ENCODE measurements at regions not wholly inside any gene's neighbourhood (a gene's known extent, or its start where the extent isn't known, plus 50 kb on each side); places are given as distances from the start of the nearest gene placed in this dataset.

GRCh38 chr4:41877020-41877796 is 58.0 kb upstream of the TMEM33 start:
- Histone ChIP-seq H3K36me3 (ENCODE audit: control insufficient read depth, insufficient read depth, low read length) (no peaks in the 10 kb centered on the region), H3K27me3 (ENCODE audit: control insufficient read depth, insufficient read depth, low read length) (peaks cover 69% of the 10 kb centered on the region), H3K4me3 (ENCODE audit: low read depth, low read length) (no peak overlapping the region)
- TF ChIP-seq CTCF (IDR thresholded peaks at IDR 0.05; ENCODE audit: insufficient read depth, low read depth, low read length): no peak
- no peak for DNase-seq (ENCODE audit: low read depth)
- POLR2A ChIA-PET: no interaction called here
- CTCF ChIA-PET: interaction anchor here (1.0 to 1.5 kb wide), 3 partner anchors 10 to 149 kb away, joined by 3 to 5 read pairs (median 3); no protein-coding TSS in a partner anchor

- POLR2A ChIA-PET: no interaction called here
- TF ChIP-seq CTCF (IDR thresholded peaks at IDR 0.05; ENCODE audit: insufficient read depth, low read depth, low read length): no peak
- H3K27me3 ChIP-seq (ENCODE audit: control insufficient read depth, insufficient read depth, low read length): peaks cover 54% of the 10 kb centered on the region
These were observed 60.4 kb upstream of the TMEM33 start for GRCh38 chr4:41874873-41875272.

DNA sequence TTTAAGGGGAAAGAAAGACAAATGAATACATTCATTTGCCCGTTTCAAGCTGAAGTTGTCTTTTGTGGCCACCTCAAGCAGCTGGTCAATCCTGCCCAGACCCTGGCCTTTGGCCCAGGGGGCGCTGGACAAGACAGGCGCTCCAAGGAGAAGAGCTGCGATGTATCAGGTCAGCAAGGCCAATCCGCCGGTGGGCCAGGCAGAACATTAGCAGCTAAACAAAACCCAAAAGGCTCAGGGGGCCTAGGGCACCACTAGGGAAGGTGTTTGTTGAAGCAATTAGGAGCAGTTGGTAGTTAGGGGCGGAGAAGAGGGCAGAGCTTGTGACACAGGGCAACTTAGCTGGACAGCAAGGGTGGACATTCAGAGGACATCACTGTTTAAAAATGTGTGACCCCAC is 60.8 kb upstream of the TMEM33 start:
- POLR2A ChIA-PET: no interaction called here
- Histone ChIP-seq H3K4me3 (ENCODE audit: low read depth, low read length) (no peak overlapping the region), H3K36me3 (ENCODE audit: control insufficient read depth, insufficient read depth, low read length) (no peaks in the 10 kb centered on the region), H3K27me3 (ENCODE audit: control insufficient read depth, insufficient read depth, low read length) (peaks cover 51% of the 10 kb centered on the region)
- CTCF ChIA-PET: interaction anchor here (1.6 to 1.9 kb wide), 2 partner anchors 12 to 14 kb away, joined by 4 to 6 read pairs; no protein-coding TSS in a partner anchor
- no peak for TF ChIP-seq CTCF (IDR thresholded peaks at IDR 0.05; ENCODE audit: insufficient read depth, low read depth, low read length)
- DNase-seq (ENCODE audit: low read depth): no peak

More at GRCh38 chr4:41874873-41875272, 60.4 kb upstream of the TMEM33 start:
- DNase-seq (ENCODE audit: low read depth): no peak
- CTCF ChIA-PET: interaction anchor here (1.6 to 1.9 kb wide), 2 partner anchors 12 to 14 kb away, joined by 4 to 6 read pairs; no protein-coding TSS in a partner anchor
- Histone ChIP-seq H3K36me3 (ENCODE audit: control insufficient read depth, insufficient read depth, low read length) (no peaks in the 10 kb centered on the region), H3K4me3 (ENCODE audit: low read depth, low read length) (no peak overlapping the region)

DNA sequence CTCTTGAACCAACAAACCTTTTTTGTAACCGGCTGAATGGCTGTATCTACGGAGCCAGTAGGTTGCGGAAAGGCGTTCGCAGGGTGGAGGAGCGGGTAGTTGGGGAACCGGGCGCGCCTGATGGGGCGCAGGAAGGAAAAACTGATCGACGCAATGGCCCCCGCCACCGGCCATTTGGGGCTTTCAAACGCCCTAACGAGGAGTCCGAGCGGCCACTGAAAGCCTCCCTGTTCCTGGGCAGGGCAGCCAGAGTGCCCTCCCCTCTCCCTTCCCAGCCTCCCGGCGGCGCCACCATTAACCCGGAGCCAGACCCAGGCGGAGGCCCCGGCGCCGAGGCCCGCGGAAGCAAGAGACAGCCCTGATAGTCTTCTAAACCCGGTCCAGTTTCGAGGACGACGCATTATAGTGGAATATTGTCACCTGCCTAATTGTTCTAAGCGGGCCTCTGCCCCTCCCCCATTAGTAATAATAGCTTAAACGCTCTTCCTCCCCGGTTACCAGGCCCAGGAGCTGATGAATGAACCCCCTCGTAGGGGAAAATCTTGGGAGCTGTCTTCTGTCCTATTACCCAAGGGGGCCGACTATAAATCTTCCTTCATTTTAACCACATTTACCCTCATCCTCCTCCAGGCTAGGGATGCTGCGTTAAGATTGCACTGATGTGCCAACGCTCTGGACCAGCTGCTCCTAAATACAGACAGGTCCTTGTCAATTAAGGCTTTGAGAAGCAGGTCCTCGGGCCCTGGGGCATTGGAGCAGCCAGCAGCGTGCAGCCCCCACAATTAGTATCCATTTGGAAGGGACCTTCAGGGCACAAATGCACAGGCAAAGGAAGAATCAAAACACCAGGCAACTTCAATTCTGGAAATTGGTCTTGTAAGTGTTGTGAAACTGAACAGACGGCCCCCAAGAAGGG is 61.6 kb upstream of the TMEM33 start:
- POLR2A ChIA-PET: no interaction called here
- CTCF ChIA-PET: interaction anchor here (0.6 to 1.9 kb wide), 3 partner anchors 13 to 1727 kb away, joined by 3 to 6 read pairs (median 4); no protein-coding TSS in a partner anchor
- Histone ChIP-seq H3K36me3 (ENCODE audit: control insufficient read depth, insufficient read depth, low read length) (no peaks in the 10 kb centered on the region), H3K27me3 (ENCODE audit: control insufficient read depth, insufficient read depth, low read length) (peaks cover 45% of the 10 kb centered on the region), H3K4me3 (ENCODE audit: low read depth, low read length) (no peak overlapping the region)
- DNase-seq (ENCODE audit: low read depth): no peak
- no peak for TF ChIP-seq CTCF (IDR thresholded peaks at IDR 0.05; ENCODE audit: insufficient read depth, low read depth, low read length)

- H3K27me3 ChIP-seq (ENCODE audit: control insufficient read depth, insufficient read depth, low read length): peaks cover 50% of the 10 kb centered on the region
- TF ChIP-seq CTCF (IDR thresholded peaks at IDR 0.05; ENCODE audit: insufficient read depth, low read depth, low read length): no peak
- CTCF ChIA-PET: interaction anchor here (0.8 to 1.6 kb wide), 2 partner anchors 9 to 13 kb away, joined by 3 to 5 read pairs; no protein-coding TSS in a partner anchor
These were observed 65.2 kb upstream of the TMEM33 start for GRCh38 chr4:41870035-41870434.

More at GRCh38 chr4:41870035-41870434, 65.2 kb upstream of the TMEM33 start:
- no peak for DNase-seq (ENCODE audit: low read depth)
- H3K4me3 ChIP-seq (ENCODE audit: low read depth, low read length): no peak overlapping the region
- no peaks in the 10 kb centered on the region for H3K36me3 ChIP-seq (ENCODE audit: control insufficient read depth, insufficient read depth, low read length)
- POLR2A ChIA-PET: no interaction called here

All from BJ (cell line).